GM21529 (cell line): ENCODE measurements at regions not wholly inside any gene's neighbourhood (a gene's known extent, or its start where the extent isn't known, plus 50 kb on each side); places are given as distances from the start of the nearest gene placed in this dataset.

Source experiments
- ATAC-seq: cut with Tn5 transposase; IDR thresholded peaks from one replicate; pipeline ENCODE4 v1.9.1; 2021; ENCODE audit not compliant: unreplicated experiment

DNA sequence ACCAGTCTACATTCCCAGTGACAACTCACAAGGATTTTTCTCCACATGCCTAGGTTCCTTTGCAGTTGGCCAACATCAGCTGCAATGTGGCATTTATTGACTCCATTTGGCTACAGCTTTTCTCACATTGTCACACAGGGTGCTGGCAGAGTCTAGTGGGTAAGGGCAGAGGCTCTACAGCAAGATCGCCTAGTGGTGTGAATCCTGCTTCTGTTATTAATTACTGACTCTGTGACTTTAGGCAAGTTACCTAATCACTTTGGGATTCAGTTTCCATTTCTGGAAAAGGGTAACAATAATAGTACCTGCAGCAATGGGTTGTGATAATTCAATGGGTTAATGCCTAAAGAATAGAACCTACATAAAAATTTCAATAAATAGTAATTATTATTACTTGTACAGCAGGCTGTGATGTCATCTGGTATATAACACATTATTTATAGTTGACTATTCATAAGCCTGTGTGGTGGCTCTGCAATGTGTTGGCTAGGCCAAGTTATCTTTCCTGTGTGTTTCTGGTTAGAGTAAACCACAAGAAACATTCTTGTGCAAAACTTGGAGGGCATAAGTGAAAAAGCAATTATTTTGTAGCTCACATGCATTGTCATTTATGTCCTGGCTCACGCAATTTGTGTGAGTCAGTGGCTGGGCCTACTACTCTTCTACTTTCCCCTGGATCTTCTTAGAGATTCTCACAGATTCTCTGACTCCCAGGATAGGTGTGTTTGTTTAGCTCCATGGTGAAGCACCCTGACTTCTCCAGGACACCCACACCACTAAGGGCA, 59.5 kb downstream of the PTGS2 start:
- no peak for ATAC-seq

DNA sequence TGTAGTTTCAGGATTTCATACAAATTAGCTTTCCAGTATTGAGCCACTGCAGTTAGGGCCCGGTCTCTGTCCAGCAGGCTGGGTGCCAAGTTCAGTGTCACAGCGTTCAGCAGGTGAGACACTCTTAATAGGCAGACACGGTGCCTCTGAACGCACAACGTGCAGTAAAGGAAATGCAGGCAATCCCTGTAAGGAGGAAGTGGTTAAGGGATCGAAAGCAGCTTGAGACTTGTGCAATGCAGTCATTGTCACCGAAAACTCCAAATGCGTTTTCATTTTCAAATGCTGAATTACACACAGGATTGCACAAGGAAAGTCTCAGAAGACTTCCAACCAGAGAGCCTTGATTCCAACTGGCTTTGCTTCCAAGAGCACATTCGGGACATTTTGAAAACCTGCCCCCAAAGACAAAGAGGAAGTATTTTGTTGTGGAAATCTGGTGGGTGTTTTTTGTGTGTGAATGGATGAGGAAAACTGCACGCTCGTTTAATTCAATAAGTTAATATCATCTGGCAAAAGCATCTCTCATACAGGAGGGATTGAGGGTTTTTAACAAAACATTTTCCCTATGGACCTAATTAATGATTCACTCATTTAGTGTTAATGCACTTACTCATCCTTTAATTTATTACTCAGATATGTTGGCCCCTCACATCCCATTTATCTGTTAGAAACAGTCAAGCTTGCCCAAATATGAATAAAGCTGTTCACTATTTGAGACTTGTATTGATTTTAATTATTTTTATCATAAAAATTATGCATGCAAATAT, 61.6 kb downstream of the PTGS2 start:
- peak; percentile 99 for ATAC-seq

DNA sequence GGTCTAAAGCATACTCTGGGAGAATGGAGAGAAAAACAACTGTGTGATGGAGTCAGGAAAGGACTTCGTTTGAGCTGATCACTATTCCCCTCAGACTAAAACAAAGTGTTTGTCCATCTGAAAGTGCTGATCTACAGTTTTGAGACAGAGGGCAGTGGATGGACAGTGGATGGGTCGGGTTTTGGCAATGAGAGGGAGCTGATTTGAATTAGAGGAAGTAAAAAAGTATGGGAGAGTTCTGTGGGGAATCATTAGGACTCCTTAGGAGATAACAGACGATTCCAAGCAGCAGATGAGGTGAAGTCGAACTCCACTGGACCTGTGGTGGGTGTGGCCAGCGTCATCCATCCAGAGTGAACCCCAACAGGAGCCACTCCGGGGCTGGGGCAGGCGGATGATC, 62.3 kb downstream of the PTGS2 start:
- peak; percentile 0 for ATAC-seq

DNA sequence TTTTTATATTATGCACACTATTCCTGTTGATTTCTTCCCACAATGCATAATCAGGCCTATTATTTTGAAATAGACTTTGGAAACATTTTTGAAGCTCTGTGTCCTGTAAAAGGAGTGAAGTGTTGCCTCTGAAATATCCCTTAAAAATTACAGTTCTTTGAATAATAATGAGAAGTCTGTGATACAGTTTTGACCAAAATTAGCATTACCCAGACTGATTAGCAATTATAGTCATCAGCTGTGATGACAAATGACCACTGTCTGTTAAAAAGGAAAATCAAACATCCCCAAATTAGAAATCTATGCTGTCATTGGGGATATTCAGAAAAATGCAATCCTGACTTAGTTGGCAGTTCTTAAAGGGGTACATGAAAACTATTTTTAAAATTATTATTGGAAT, 63.7 kb downstream of the PTGS2 start:
- no peak for ATAC-seq

DNA sequence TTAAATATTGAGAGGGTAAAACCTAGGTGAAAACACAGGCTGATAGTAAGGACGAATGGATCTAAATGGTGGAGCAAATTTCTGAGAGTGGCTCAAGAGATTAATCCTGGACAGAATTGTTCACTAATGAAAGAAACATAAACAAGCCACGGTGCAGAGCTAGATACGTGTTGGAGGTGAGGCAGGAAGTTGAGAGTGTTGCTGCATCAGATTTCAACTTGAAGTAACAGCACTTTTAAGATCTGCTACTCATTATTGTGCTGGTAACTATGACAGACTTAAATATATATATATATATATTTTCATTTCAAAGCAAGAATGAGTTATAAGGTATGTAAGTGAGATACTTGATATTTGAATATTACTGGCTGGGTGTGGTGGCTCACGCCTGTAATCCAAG, 64.9 kb downstream of the PTGS2 start:
- ATAC-seq, result no peak

DNA sequence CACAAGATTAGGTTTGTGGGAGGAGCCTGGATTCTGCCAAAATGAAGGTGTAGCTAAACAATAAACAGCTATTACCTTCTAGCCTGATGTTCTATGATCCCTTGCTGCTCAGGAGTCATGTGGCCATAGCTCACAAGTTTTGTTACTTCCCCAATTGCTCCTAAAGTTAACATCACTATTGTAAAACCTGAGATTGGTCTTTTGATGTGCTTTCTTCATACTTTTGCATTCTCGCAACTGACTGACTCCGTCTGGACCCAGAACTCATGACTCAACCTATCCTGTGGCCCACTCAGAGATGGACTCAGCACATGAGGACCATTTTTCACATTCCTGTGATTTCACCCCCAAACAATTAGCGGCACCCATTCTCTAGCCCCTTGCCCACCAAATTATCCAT, 69.1 kb downstream of the PTGS2 start:
- no peak for ATAC-seq

DNA sequence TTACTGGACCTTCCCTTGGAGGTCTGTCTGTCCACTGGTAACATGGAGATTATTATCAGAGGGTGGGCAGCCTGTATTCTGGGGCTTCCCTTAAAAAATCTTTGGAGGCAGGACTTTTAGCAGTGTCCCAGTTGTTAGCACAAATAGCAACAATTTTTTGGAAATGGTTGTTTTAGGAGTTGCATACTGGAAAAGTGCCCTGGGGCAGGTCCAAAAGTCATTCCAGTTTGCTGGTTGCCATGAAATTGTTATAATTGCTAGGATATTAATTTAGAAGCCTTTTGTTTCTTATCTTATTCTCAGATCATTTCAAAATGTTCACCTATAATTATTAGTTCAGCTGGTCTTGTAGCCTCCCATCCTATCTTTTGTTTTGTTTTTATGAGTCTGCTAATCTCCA, 71.0 kb downstream of the PTGS2 start:
- ATAC-seq, result no peak

DNA sequence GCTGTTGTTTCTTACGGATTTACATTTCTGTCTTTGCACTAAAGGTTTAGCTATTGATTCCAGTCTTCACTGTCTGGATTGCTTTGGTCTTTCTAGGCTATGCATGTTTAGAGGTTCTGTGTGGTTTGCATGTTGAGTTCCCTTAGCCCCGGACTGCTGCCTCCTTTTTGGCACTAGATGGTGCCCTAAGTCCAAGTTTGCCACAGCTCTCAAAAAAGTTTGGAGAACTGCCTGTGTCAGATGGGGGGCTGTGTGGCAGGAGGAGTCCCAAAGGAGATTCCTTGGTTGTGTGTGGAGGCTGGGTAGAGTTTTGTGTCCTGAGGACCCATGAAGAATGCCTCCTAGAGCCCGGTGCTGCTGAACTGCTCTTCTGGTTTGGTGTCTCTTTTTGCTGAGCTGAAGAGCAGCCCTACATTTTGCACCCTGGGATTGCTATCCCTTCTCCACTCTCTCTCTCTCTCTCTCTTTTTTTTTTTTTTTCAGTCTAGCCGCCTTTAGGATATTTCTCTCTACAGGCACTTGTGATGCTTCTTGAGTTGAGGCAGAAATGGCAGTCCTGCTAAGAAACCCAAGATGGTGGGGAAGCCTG, 74.4 kb downstream of the PTGS2 start:
- ATAC-seq, result peak; percentile 87

DNA sequence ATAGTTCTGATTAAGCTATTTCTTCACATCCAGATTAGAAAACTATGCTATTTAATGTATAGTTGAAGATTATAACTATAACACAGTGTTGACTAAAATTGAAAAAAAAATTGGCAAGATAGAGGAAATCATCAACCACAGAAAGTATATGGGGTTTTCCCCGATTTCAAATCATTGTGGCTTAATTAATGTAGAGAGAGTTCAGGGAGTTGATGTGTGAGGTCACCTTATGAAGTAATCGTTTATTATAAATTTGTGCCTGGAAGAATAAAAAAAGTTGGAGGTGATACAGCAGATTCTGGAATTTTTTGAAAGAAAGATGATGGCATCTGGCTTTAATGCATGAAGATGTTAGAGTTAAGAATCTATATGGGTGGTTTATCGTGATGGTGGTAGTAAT, 84.3 kb downstream of the PTGS2 start:
- ATAC-seq, result no peak

DNA sequence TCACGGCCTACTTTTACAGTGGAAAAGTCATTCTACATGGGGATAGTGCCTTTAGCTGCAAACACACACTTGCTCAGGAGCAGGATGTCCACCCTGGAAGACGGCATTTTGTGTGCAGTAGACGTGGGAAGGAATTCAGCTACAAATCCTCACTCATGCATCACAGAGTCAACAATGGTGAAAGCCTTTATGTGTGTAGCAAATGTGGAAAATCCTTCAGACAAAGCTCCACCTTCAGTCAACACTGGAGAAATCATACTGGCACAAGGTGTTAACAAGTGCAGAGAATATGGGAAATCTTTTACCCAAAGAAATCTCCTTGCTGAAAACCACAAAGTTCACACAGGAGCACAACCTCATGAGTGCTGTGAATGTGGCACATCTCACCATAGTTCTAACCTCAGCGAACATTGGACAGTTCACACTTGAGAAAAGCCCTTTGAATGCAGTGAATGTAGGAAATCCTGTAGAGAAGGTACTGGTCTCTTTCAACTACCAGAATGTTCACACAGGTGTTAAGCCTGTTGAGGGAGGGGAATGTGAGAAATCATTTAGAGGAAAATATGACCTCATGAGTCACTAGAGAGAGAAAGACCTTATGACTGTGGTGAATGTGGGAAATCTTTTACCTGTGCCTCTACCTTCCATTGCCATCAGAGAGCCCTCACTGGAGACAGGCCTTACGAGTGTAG, 101.8 kb downstream of the PTGS2 start:
- ATAC-seq, result no peak

DNA sequence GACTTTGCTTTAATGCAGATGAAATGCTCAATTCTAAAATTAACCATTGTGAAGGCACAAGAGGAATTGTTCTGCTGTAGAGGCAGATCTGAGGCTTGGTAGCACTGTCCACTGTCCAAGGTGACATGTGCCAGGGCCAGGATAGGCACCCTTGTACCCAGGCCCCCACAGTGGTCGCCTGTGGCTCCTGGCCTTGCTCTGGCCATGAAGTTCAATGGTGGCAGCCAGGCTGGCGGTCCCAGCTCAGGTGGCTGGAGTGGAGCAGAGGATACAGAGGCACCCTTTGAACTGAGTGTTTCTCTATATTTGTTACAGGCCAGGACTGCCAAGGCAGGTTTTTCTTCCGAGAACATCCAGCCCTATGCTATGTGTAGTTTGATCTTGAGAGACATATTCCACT, 102.6 kb downstream of the PTGS2 start:
- ATAC-seq, result no peak

DNA sequence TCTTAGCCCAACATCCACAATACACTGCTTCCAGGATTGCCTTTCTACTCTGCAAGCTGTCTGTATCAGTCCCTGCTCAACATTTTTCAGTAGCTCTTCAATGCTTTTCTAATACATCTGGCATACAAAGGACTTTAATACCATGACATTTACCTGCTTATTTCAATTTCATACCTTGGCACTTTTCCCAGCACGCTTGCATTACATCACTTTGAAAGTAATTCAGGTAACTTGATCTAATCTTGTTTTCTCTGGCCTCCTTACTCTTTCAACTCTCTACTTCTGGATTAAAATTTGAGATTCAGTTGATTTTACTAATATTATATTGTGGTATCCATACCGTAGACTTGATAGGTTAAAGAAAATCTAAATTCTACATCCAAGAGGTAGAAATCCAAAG, 103.0 kb downstream of the PTGS2 start:
- ATAC-seq, result no peak

DNA sequence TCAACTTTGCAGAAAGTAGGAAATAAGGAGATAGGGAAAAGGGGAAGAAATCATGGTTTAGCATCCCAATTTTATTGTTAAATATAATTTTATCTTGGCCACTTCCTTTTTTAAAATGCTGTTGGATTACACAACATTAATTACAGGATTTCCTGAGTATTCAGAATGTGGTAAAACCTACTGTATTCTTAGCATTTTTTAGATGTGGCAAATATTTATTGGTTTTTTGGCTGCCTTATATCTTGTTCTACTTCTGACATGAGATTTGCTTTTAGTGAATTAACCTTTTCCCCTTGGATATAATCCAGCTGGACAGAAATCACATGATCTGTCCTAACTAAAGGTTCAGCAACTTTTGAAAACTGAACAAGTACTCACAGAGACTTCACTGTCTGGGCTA, 104.9 kb downstream of the PTGS2 start:
- ATAC-seq, result no peak

DNA sequence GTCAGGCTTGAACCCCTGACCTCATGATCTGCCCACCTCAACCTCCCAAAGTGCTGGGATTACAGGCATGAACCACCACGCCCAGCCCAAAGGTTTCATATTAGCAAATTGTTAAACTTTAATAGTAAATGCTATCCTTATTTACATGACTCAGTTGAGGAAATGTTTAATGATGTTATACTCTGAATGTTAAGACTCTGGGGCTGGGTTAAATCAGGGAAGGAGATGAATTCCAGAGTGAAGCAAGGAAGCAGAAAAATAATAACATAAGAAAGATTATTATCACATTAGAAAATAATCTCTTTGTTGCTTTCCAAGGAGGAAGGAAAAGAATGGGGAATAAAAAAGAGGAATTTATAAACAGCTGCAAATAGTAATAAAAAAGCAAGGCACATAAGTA, 105.3 kb downstream of the PTGS2 start:
- no peak for ATAC-seq

DNA sequence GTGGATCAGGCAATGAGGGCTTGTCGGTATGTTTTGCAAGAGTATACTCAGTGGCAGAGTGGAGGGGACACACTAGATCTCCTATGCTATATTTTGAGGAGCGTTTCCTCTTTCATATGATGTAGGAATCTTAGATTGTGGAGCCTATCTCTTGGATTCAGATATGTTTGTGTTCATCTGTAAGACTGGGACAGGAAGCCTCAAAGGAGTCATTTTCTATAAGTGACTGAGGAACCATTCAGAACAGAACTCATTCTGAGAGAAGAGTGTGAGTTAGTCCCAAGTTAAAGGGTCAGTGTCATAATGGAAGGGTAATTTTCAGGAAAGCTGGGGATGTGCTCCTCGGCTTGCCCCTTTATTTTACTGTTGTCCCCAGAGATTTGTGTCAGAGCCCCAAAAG, 107.7 kb downstream of the PTGS2 start:
- ATAC-seq, result no peak

DNA sequence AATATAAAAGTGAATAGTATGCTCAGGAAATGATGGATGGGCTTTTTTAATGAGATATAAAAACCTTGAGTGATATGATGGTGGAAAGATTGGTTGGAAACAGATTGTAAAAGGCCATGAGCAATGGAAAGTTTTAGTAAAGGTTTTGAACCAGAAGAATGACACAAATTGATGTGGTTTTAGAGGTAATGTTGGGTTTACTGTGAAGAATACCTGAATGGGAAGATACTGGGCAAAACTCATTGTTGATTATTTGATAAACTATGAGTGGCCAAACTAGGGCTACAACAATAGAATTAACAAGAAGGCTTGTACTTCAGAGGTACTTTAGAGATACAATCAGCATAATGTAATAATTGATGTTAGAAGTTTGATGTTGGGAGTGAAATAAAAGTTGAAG, 108.5 kb downstream of the PTGS2 start:
- ATAC-seq, result no peak

DNA sequence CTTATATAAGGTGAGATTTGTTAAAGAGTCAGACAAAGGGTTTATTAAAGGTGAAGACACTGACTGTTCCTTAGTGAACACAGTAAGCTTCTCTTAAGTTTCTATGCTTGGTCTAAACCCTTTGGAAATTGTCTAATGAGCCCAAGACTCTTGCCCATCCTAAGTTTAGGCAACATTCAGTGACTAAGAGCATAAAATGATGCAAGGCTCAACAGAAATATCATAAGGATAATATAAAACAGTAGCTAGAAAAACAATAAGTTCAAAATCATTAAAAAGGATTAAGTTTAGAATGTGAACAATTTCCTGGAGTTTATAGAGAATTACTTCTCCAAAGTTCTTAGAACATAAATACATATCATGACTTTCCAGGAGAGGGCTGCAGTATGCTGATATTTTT, 108.9 kb upstream of the PDC start:
- no peak for ATAC-seq

DNA sequence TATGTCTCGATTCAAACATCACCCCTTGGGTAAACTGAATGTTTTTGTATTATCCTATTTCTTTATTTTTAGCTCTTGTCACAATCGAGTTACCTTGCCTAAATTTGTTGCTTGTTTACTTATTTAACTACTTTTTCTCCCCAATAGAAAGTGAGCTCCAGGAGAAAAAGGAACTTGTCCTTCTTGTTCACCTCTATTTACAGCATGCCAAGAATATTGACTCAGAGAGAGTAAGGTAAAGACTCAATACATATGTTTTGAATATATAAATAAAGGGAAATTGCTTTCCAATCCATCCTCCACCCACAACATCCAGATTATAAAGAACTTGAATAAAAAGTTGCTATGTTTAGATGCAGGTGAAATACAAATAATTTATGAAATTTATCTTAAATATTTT, 107.3 kb upstream of the PDC start:
- ATAC-seq, result no peak

DNA sequence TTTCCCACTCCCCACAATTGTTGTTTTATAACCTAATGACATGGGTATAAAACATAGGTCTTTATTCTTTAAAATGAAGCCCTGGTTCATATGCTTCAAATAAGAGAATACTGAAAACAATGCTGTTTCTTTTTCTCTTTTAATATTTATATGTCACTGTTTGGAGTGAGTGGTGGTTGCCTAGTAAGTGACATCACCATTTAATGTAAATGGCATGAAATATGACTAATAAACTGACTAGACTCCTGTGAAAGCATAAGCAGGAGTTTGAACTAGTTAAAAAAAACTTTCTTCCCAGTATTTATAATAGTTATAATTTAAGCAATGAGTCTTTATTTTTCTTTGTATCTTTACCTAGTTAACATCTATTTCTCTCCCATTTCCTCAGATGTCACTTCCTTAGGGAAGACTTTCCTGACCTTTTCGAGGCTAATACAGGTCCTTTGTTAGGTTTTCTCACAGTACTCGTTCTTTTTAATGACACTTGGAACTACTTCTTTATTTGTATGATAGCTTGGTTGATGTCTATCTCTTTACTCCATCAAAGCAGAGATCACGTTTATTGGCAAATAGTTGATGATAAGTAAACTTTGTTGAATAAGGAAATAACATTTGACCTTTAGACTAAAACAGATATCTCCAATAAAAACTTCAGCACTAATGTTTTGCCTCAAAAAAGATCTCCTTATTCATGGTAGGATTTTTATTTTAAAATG, 105.4 kb upstream of the PDC start:
- ATAC-seq, result no peak

DNA sequence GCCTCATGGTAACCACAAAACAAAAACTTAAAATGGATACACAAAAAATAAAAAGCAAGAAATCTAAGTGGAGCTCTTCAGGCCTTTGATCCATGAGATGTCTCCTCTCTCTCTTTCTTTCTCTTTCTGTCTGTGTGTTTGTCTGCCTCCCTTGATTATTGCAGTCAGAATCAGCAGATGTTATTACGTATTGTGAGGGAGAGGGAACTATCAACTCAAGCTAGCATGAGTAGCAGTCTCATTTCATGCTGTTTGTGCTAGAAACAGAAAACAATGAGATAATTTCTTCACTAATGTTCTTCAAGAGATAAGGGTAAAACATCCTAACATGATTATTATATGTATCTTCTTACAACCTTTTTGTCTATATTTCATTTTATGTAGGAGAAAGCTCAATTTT, 103.7 kb upstream of the PDC start:
- no peak for ATAC-seq

DNA sequence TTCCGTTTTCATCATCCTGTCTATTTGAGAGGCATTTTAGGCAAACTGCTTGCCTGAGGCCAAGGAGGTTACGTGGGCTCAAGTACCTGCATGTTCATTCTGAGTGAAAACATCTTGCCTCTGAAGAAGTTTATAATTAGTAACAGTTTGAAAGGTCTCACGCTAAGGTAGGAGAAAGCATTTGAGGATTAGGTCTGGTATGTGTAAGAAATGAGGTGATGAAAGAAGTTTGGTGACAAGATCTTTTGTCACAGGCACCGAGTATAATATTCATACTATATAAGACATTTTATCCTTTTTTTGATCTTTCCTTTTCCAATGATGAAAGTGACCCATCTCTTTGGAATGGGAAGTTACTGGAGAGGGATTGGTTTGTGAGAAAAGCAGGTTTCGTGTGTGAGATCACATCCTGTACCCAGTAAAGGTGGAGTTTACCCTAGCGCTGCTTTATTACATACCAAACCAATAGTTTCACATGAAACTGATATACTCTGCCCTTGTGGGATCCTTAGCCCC, 98.7 kb upstream of the PDC start:
- ATAC-seq, result no peak
